Retinal pigment epithelial cell (primary cell): ENCODE measurements at regions not wholly inside any gene's neighbourhood (a gene's known extent, or its start where the extent isn't known, plus 50 kb on each side); places are given as distances from the start of the nearest gene placed in this dataset.

ENCODE experiments used
- DNase-seq: peaks from one replicate; pipeline ENCODE4 v3.0.0-alpha.2; 2010; ENCODE audit warnings: low read depth
- H3K4me3 ChIP-seq: 2 replicates; pipeline ENCODE4 v1.5.1; 2011; ENCODE audit warnings: mild to moderate bottlenecking, low read length, control low read depth, moderate library complexity
- CTCF ChIP-seq: conservative IDR thresholded peaks from 2 replicates; pipeline ENCODE4 v1.5.1; 2011; ENCODE audit warnings: low read depth, low read length, control low read depth, inconsistent platforms

GRCh38 chr7:85765698-85766298 is 578.9 kb upstream of the SEMA3D start:
- no peak for DNase-seq
- no peak overlapping the region for H3K4me3 ChIP-seq
- no peak for TF ChIP-seq CTCF

- no peak for TF ChIP-seq CTCF
- H3K4me3 ChIP-seq: no peak overlapping the region
- no peak for DNase-seq
Measured at GRCh38 chr7:85764034-85764433, 577.2 kb upstream of the SEMA3D start.

- H3K4me3 ChIP-seq: no peak overlapping the region
- no peak for TF ChIP-seq CTCF
- DNase-seq: no peak
Measured at GRCh38 chr7:85757348-85757747, 570.5 kb upstream of the SEMA3D start.

GRCh38 chr7:85750454-85750949 is 563.6 kb upstream of the SEMA3D start:
- TF ChIP-seq CTCF: peak; percentile 83
- peak; percentile 5 for DNase-seq
- no peak overlapping the region for H3K4me3 ChIP-seq

- no peak for TF ChIP-seq CTCF
- no peak for DNase-seq
- no peak overlapping the region for H3K4me3 ChIP-seq
Measured at GRCh38 chr7:85749696-85750453, 563.0 kb upstream of the SEMA3D start.

- TF ChIP-seq CTCF: no peak
- no peak overlapping the region for H3K4me3 ChIP-seq
- DNase-seq: no peak
Measured at GRCh38 chr7:85748861-85749260, 562.0 kb upstream of the SEMA3D start.

- no peak for TF ChIP-seq CTCF
- DNase-seq: no peak
- H3K4me3 ChIP-seq: no peak overlapping the region
Measured at GRCh38 chr7:85737426-85737825, 550.6 kb upstream of the SEMA3D start.
